Effector memory CD8-positive, alpha-beta T cell (primary cell): ENCODE measurements at regions not wholly inside any gene's neighbourhood (a gene's known extent, or its start where the extent isn't known, plus 50 kb on each side); places are given as distances from the start of the nearest gene placed in this dataset.
"Not testable (repeated sequence)": the region's sequence is repeated elsewhere in the genome, so short reads cannot be mapped to it uniquely, and the experiment has no call there.

Experiments
- ATAC-seq: fragments of 150-1000 bp; cut with Tn5 transposase; replicated peaks from 2 replicates; pipeline ENCODE4 v1.10.0; 2021; ENCODE audit warnings: mild to moderate bottlenecking, moderate library complexity
- DNase-seq, 3 experiments: peaks; one replicate each; pipeline ENCODE4 v3.0.0; 2021
- H3K27ac Mint-ChIP-seq, 2 donors: one replicate each; pipeline ENCODE4 v1.8.0; 2022; ENCODE audit warnings: mild to moderate bottlenecking in 2 of 2, mixed read lengths in 2 of 2, moderate library complexity in 2 of 2
- H3K27me3 Mint-ChIP-seq, 2 donors: one replicate each; pipeline ENCODE4 v1.8.0; 2022; ENCODE audit warnings: mixed read lengths in 2 of 2
- H3K36me3 Mint-ChIP-seq: one replicate; pipeline ENCODE4 v1.8.0; 2022; ENCODE audit warnings: mild to moderate bottlenecking, moderate library complexity, mixed read lengths; ENCODE audit not compliant: insufficient read depth
- H3K4me1 Mint-ChIP-seq, 2 donors: one replicate each; pipeline ENCODE4 v1.8.0; 2022; ENCODE audit warnings: low read depth in 2 of 2, mixed read lengths in 2 of 2
- H3K4me3 Mint-ChIP-seq, 2 donors: one replicate each; pipeline ENCODE4 v1.8.0; 2022; ENCODE audit warnings: mild to moderate bottlenecking in 2 of 2, mixed read lengths in 2 of 2, moderate library complexity in 2 of 2
- H3K9me3 Mint-ChIP-seq, 2 donors: one replicate each; pipeline ENCODE4 v1.8.0; 2022; ENCODE audit warnings: mixed read lengths in 2 of 2

DNA sequence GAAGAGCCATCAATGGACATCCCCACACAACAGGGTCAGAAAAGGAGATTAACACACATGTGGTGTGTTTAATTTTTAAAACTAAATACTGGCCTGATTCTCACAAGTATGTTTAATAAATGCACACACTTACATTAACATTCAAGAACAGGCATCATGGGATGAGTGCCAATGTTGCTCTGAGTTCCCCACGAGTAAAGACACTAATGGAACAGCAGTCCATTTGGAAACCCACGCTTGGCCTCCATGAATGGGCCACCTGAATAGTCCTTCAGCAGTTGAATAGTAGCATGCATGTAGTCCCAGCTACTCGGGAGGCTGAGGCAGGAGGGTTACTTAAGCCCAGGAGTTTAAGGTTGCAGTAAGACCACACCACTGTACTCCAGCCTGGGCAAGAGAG is 195.2 kb upstream of the IPO5 start:
- no peak overlapping the region for H3K27ac Mint-ChIP-seq
- peaks cover 20 to 27% of the 10 kb centered on the region in 2 donors for H3K27me3 Mint-ChIP-seq
- H3K4me3 Mint-ChIP-seq = no peak overlapping the region
- DNase-seq (no peak), ATAC-seq (no peak)
- no peaks in the 10 kb centered on the region for H3K4me1 Mint-ChIP-seq
- H3K9me3 Mint-ChIP-seq = peaks cover 0 to 5% of the 10 kb centered on the region in 2 donors
- no peaks in the 10 kb centered on the region for H3K36me3 Mint-ChIP-seq

DNA sequence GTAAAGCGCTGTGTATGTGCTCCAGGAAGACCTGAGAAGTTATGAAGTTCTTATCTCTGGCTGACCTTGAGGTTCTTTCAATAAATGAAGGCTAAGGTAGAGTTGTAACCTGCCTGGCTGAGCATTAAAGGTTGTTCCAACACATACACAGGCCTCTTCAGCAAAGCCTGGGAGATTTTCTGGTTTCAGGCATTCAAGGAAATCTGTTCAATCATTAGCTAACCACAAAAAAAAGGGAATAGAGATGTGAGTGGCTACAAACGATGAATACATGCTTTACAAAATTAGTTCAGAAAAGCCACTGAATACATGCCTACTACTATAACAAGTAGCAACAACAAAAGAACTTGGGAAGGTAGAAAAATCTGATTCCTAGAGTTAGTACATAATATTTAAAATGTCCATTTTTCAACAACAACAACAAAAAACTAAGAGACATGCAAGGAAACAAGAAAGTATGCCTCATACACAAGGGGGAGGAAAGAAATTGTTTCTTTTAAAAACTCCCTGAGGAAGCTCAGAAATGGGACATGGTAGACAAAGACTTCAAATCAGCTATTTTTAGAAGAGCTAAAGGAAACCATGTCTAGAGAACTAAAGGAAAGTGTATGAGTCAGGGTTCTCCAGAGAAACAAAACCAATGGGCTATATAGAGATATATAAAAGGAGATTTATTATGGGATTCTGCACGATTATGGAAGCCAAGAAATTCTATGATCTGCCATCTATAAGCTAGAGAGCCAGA is 191.5 kb upstream of the IPO5 start:
- no peaks in the 10 kb centered on the region for H3K4me1 Mint-ChIP-seq
- no peaks in the 10 kb centered on the region for H3K9me3 Mint-ChIP-seq
- no peaks in the 10 kb centered on the region for H3K36me3 Mint-ChIP-seq
- H3K27ac Mint-ChIP-seq = no peak overlapping the region
- ATAC-seq = no peak
- peaks cover 5 to 9% of the 10 kb centered on the region in 2 donors for H3K27me3 Mint-ChIP-seq
- no peak overlapping the region for H3K4me3 Mint-ChIP-seq
- no peak for DNase-seq

DNA sequence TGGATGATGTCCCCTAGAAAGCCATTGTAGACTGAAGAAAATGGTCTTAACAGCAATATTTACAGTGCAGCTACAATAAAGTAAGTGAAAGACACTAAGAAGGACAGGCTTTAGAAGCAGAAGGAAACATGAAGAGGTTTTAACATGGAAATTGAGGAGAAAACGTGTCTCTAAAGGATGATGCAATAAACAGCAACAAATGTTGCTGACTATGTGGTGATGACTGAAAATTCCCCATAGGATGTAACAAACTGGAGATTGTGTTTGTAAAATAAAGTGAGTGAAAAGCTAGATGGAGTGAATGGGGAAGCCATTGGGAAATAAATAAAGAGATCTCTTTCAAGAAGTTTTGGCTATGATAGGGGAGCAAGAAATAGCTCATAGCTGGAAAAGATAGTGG is 186.7 kb upstream of the IPO5 start:
- no peaks in the 10 kb centered on the region for H3K9me3 Mint-ChIP-seq
- H3K27ac Mint-ChIP-seq = no peak overlapping the region
- no peaks in the 10 kb centered on the region for H3K36me3 Mint-ChIP-seq
- no peak for ATAC-seq
- H3K27me3 Mint-ChIP-seq = peaks cover 0 to 5% of the 10 kb centered on the region in 2 donors
- H3K4me1 Mint-ChIP-seq = no peaks in the 10 kb centered on the region
- no peak for DNase-seq
- H3K4me3 Mint-ChIP-seq = no peak overlapping the region

DNA sequence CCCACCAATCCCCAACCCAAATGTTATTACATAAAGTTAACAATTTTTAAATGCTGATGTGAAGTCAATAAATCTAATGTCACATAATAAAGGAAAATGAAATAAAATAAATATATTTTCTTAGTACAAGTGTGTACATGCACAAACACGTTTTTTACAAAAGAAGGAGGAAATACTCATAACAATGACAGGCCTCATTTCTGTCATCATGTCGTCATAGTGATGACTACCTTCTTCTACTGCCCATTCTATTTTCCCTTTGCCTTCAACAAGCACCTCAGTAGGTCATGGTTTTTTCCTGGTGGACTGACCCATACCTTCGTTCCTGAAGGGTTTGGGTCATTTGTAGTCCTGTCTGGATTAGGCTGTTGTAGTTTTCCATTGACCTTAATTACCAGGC is 185.3 kb upstream of the IPO5 start:
- Mint-ChIP-seq H3K36me3 (no peaks in the 10 kb centered on the region), H3K9me3 (no peaks in the 10 kb centered on the region), H3K27ac (no peak overlapping the region), H3K27me3 (peaks cover 0 to 8% of the 10 kb centered on the region in 2 donors), H3K4me3 (no peak overlapping the region), H3K4me1 (no peaks in the 10 kb centered on the region)
- no peak for ATAC-seq
- no peak for DNase-seq

DNA sequence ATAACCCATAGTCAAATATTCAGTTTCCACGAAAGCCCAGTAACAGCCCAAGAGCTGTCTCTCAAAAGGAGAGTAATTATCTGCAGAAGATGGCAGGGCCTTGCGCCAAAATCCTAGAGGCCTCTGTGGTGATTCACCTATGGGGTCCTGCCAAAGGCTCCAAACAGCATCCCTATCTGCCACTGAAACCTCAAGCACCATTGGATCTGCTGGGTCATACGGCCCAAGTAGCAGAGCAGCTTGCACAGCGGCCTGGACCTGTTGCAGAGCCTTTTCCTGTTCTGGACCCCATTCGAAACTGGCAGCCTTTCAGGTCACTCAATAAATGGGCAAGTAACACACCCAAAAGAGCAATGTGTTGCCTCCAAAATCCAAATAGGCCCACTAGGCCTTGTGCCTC is 183.2 kb upstream of the IPO5 start:
- not testable (repeated sequence) for H3K27me3 Mint-ChIP-seq, DNase-seq, H3K9me3 Mint-ChIP-seq, H3K36me3 Mint-ChIP-seq, H3K4me1 Mint-ChIP-seq, H3K27ac Mint-ChIP-seq, ATAC-seq, H3K4me3 Mint-ChIP-seq

DNA sequence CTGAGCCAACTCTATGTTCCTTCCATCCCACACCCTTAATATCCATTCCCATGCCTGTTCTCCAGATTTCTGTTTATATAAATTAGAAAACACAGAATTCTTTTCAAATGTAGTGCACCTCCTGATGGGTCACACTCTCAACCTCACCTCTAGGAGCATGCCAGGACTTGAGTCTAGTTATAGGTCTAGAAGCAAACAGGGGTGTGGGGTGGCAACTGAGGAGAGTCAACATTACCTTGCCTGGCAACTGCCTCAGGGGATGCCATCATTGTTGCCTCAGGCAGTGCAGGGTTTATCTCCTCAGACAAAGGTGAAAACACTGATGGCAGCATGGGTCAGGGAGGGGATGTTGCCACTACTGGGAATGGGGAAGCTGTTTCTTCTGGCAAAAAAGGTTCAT is 181.0 kb upstream of the IPO5 start:
- H3K36me3 Mint-ChIP-seq, ATAC-seq, DNase-seq, H3K27ac Mint-ChIP-seq, H3K4me1 Mint-ChIP-seq, H3K4me3 Mint-ChIP-seq, H3K9me3 Mint-ChIP-seq, H3K27me3 Mint-ChIP-seq: not testable (repeated sequence)

GRCh38 chr13:97774391-97775100 is 178.9 kb upstream of the IPO5 start:
- not testable (repeated sequence) for DNase-seq, H3K27me3 Mint-ChIP-seq, ATAC-seq, H3K36me3 Mint-ChIP-seq, H3K4me1 Mint-ChIP-seq, H3K4me3 Mint-ChIP-seq, H3K9me3 Mint-ChIP-seq, H3K27ac Mint-ChIP-seq

DNA sequence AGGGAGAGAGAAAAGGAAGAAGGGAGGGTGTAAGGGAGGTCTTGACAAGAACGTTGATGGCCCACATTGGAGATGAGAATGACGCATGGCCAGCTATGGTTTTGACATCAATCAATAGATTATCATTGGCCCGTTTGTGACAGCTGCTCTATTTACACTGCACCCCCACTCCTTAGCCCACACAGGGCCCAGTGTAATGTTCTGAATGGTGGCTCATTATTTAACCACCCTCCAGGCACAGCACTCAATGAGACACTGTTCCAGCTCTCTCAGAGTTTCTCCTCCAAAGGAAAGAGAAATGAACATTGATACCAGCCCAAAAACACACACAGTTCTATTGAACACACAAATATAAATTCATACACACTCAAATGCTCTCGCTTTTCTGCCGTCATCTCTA is 173.0 kb upstream of the IPO5 start:
- Mint-ChIP-seq H3K36me3 (no peaks in the 10 kb centered on the region), H3K9me3 (peaks cover 3 to 8% of the 10 kb centered on the region in 2 donors), H3K4me3 (no peak overlapping the region), H3K4me1 (no peaks in the 10 kb centered on the region), H3K27ac (no peak overlapping the region), H3K27me3 (peaks cover 0 to 6% of the 10 kb centered on the region in 2 donors)
- no peak for DNase-seq
- ATAC-seq = no peak

- H3K27me3 Mint-ChIP-seq = peaks cover 0 to 6% of the 10 kb centered on the region in 2 donors
- H3K4me3 Mint-ChIP-seq = no peak overlapping the region
- peaks cover 3 to 8% of the 10 kb centered on the region in 2 donors for H3K9me3 Mint-ChIP-seq
- no peaks in the 10 kb centered on the region for H3K4me1 Mint-ChIP-seq
- no peak overlapping the region for H3K27ac Mint-ChIP-seq
- DNase-seq (no peak), ATAC-seq (no peak)
- H3K36me3 Mint-ChIP-seq = no peaks in the 10 kb centered on the region
Observed at GRCh38 chr13:97781891-97782305, 171.6 kb upstream of the IPO5 start.

DNA sequence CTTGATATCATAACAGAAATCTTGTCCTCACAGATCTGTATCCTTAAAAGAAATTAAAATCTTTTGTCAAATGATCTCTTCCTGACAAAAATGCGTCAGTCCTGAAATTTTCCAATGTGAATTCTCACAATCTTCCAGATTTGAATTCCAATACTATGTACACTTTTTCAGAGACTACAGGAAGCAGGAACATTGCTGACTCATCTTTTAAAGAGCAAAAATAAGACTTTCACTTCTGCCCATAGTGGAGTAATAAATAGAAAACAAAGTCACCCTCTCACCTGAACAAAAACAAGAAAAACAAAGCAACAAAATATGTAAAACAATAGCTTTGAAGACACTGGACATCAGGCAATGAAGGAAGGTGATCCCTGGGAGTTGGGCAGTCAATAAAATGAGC is 167.0 kb upstream of the IPO5 start:
- Mint-ChIP-seq H3K27me3 (no peaks in the 10 kb centered on the region), H3K4me3 (no peak overlapping the region), H3K36me3 (no peaks in the 10 kb centered on the region), H3K9me3 (peaks cover 3 to 8% of the 10 kb centered on the region in 2 donors), H3K4me1 (no peaks in the 10 kb centered on the region), H3K27ac (no peak overlapping the region)
- ATAC-seq (no peak), DNase-seq (no peak)

- DNase-seq (no peak), ATAC-seq (no peak)
Observed at GRCh38 chr13:97797553-97797952, 155.9 kb upstream of the IPO5 start.

GRCh38 chr13:97798171-97798821 is 155.2 kb upstream of the IPO5 start:
- no peaks in the 10 kb centered on the region for H3K36me3 Mint-ChIP-seq
- ATAC-seq (no peak), DNase-seq (no peak)
- no peaks in the 10 kb centered on the region for H3K4me1 Mint-ChIP-seq
- no peak overlapping the region for H3K4me3 Mint-ChIP-seq
- H3K27ac Mint-ChIP-seq = no peak overlapping the region
- H3K9me3 Mint-ChIP-seq = peaks cover 11% of the 10 kb centered on the region in 2 donors
- H3K27me3 Mint-ChIP-seq = peaks cover 3 to 27% of the 10 kb centered on the region in 2 donors

More at GRCh38 chr13:97797553-97797952, 155.9 kb upstream of the IPO5 start:
- Mint-ChIP-seq H3K4me1 (no peaks in the 10 kb centered on the region), H3K36me3 (no peaks in the 10 kb centered on the region), H3K27ac (no peak overlapping the region), H3K27me3 (peaks cover 0 to 24% of the 10 kb centered on the region in 2 donors), H3K9me3 (peaks cover 15% of the 10 kb centered on the region in 2 donors), H3K4me3 (no peak overlapping the region)

GRCh38 chr13:97798836-97799235 is 154.6 kb upstream of the IPO5 start:
- no peak for ATAC-seq
- Mint-ChIP-seq H3K4me1 (no peaks in the 10 kb centered on the region), H3K36me3 (no peaks in the 10 kb centered on the region), H3K27ac (no peak overlapping the region), H3K9me3 (peaks cover 11 to 14% of the 10 kb centered on the region in 2 donors), H3K27me3 (peaks cover 9 to 32% of the 10 kb centered on the region in 2 donors), H3K4me3 (no peak overlapping the region)
- no peak for DNase-seq

GRCh38 chr13:97802213-97802612 is 151.3 kb upstream of the IPO5 start:
- no peaks in the 10 kb centered on the region for H3K4me1 Mint-ChIP-seq
- DNase-seq = no peak

More at GRCh38 chr13:97802213-97802612, 151.3 kb upstream of the IPO5 start:
- ATAC-seq = no peak
- Mint-ChIP-seq H3K9me3 (peaks cover 0 to 8% of the 10 kb centered on the region in 2 donors), H3K27ac (no peak overlapping the region), H3K36me3 (no peaks in the 10 kb centered on the region), H3K27me3 (peaks cover 31 to 50% of the 10 kb centered on the region in 2 donors), H3K4me3 (no peak overlapping the region)
